ENCODE measurements at regions not wholly inside any gene's neighbourhood (a gene's known extent, or its start where the extent isn't known, plus 50 kb on each side); places are given as distances from the start of the nearest gene placed in this dataset.
A peak's percentile ranks its signal among the peaks of the same experiment; 100 is the strongest.

GRCh38 chr13:39253774-39254173 is 215.5 kb downstream of the NHLRC3 start:
- H3K9me3 Mint-ChIP-seq (ENCODE audit: insufficient read depth): no peaks in the 10 kb centered on the region
- H3K4me1 Mint-ChIP-seq (ENCODE audit: low read depth): no peaks in the 10 kb centered on the region
- DNase-seq (no peak), ATAC-seq (no peak)
- POLR2A ChIA-PET: no interaction called here
- CTCF ChIA-PET: no interaction called here
- H3K4me3 Mint-ChIP-seq: no peak overlapping the region
- H3K36me3 Mint-ChIP-seq (ENCODE audit: low read depth): no peaks in the 10 kb centered on the region
- H3K27me3 Mint-ChIP-seq (ENCODE audit: low read depth): peaks cover 2% of the 10 kb centered on the region
- H3K27ac Mint-ChIP-seq: no peak overlapping the region

GRCh38 chr13:39254601-39255000 is 216.3 kb downstream of the NHLRC3 start:
- Mint-ChIP-seq H3K4me1 (ENCODE audit: low read depth) (no peaks in the 10 kb centered on the region), H3K27me3 (ENCODE audit: low read depth) (peaks cover 2% of the 10 kb centered on the region), H3K9me3 (ENCODE audit: insufficient read depth) (no peaks in the 10 kb centered on the region), H3K36me3 (ENCODE audit: low read depth) (no peaks in the 10 kb centered on the region), H3K4me3 (no peak overlapping the region), H3K27ac (no peak overlapping the region)
- DNase-seq: no peak
- CTCF ChIA-PET: no interaction called here
- POLR2A ChIA-PET: no interaction called here
- no peak for ATAC-seq

- no peaks in the 10 kb centered on the region for H3K27me3 Mint-ChIP-seq (ENCODE audit: low read depth)
- CTCF ChIA-PET: no interaction called here
- POLR2A ChIA-PET: no interaction called here
- H3K4me1 Mint-ChIP-seq (ENCODE audit: low read depth): no peaks in the 10 kb centered on the region
- H3K27ac Mint-ChIP-seq: no peak overlapping the region
- H3K36me3 Mint-ChIP-seq (ENCODE audit: low read depth): no peaks in the 10 kb centered on the region
- no peaks in the 10 kb centered on the region for H3K9me3 Mint-ChIP-seq (ENCODE audit: insufficient read depth)
- ATAC-seq: no peak
- H3K4me3 Mint-ChIP-seq: no peak overlapping the region
- DNase-seq: no peak
These were observed 219.4 kb downstream of the NHLRC3 start for GRCh38 chr13:39257642-39258041.

- H3K27ac Mint-ChIP-seq: no peak overlapping the region
- H3K36me3 Mint-ChIP-seq (ENCODE audit: low read depth): no peaks in the 10 kb centered on the region
- DNase-seq (no peak), ATAC-seq (no peak)
- no peak overlapping the region for H3K4me3 Mint-ChIP-seq
- POLR2A ChIA-PET: no interaction called here
- CTCF ChIA-PET: interaction anchor here (1.2 kb wide), 1 partner anchor 114 kb away, joined by 8 read pairs; no protein-coding TSS in a partner anchor
- no peaks in the 10 kb centered on the region for H3K9me3 Mint-ChIP-seq (ENCODE audit: insufficient read depth)
- H3K4me1 Mint-ChIP-seq (ENCODE audit: low read depth): no peaks in the 10 kb centered on the region
- H3K27me3 Mint-ChIP-seq (ENCODE audit: low read depth): peaks cover 2% of the 10 kb centered on the region
These were observed 221.3 kb downstream of the NHLRC3 start for GRCh38 chr13:39259371-39260140.

- Mint-ChIP-seq H3K4me1 (ENCODE audit: low read depth) (no peaks in the 10 kb centered on the region), H3K9me3 (ENCODE audit: insufficient read depth) (no peaks in the 10 kb centered on the region), H3K27me3 (ENCODE audit: low read depth) (peaks cover 2% of the 10 kb centered on the region), H3K36me3 (ENCODE audit: low read depth) (no peaks in the 10 kb centered on the region), H3K27ac (no peak overlapping the region), H3K4me3 (no peak overlapping the region)
- ChIA-PET POLR2A (no interaction called here), CTCF (no interaction called here)
- DNase-seq: peak; percentile 39
- ATAC-seq: no peak
These were observed 224.8 kb downstream of the NHLRC3 start for GRCh38 chr13:39263033-39263432.

- no peaks in the 10 kb centered on the region for H3K36me3 Mint-ChIP-seq (ENCODE audit: low read depth)
- H3K9me3 Mint-ChIP-seq (ENCODE audit: insufficient read depth): no peaks in the 10 kb centered on the region
- no peak overlapping the region for H3K4me3 Mint-ChIP-seq
- peaks cover 7% of the 10 kb centered on the region for H3K27me3 Mint-ChIP-seq (ENCODE audit: low read depth)
- no peaks in the 10 kb centered on the region for H3K4me1 Mint-ChIP-seq (ENCODE audit: low read depth)
- ATAC-seq: no peak
- POLR2A ChIA-PET: no interaction called here
- CTCF ChIA-PET: no interaction called here
- no peak overlapping the region for H3K27ac Mint-ChIP-seq
- DNase-seq: no peak
These were observed 225.3 kb downstream of the NHLRC3 start for GRCh38 chr13:39263531-39263930.

GRCh38 chr13:39266426-39266825 is 228.2 kb downstream of the NHLRC3 start:
- DNase-seq (no peak), ATAC-seq (no peak)
- ChIA-PET CTCF (no interaction called here), POLR2A (no interaction called here)
- no peaks in the 10 kb centered on the region for H3K4me1 Mint-ChIP-seq (ENCODE audit: low read depth)
- peaks cover 11% of the 10 kb centered on the region for H3K27me3 Mint-ChIP-seq (ENCODE audit: low read depth)
- no peaks in the 10 kb centered on the region for H3K36me3 Mint-ChIP-seq (ENCODE audit: low read depth)
- H3K9me3 Mint-ChIP-seq (ENCODE audit: insufficient read depth): no peaks in the 10 kb centered on the region
- no peak overlapping the region for H3K27ac Mint-ChIP-seq
- H3K4me3 Mint-ChIP-seq: no peak overlapping the region

- ChIA-PET POLR2A (no interaction called here), CTCF (no interaction called here)
- Mint-ChIP-seq H3K9me3 (ENCODE audit: insufficient read depth) (no peaks in the 10 kb centered on the region), H3K36me3 (ENCODE audit: low read depth) (no peaks in the 10 kb centered on the region), H3K27ac (no peak overlapping the region), H3K4me1 (ENCODE audit: low read depth) (no peaks in the 10 kb centered on the region), H3K4me3 (no peak overlapping the region), H3K27me3 (ENCODE audit: low read depth) (peaks cover 8% of the 10 kb centered on the region)
- DNase-seq (no peak), ATAC-seq (no peak)
These were observed 230.1 kb downstream of the NHLRC3 start for GRCh38 chr13:39268398-39268797.

GRCh38 chr13:39269004-39269403 is 230.7 kb downstream of the NHLRC3 start:
- H3K36me3 Mint-ChIP-seq (ENCODE audit: low read depth): no peaks in the 10 kb centered on the region
- H3K27ac Mint-ChIP-seq: no peak overlapping the region

GRCh38 chr13:39269411-39269810 is 231.2 kb downstream of the NHLRC3 start:
- DNase-seq: no peak
- Mint-ChIP-seq H3K27me3 (ENCODE audit: low read depth) (peaks cover 8% of the 10 kb centered on the region), H3K27ac (no peak overlapping the region), H3K9me3 (ENCODE audit: insufficient read depth) (no peaks in the 10 kb centered on the region), H3K4me1 (ENCODE audit: low read depth) (no peaks in the 10 kb centered on the region), H3K4me3 (no peak overlapping the region), H3K36me3 (ENCODE audit: low read depth) (no peaks in the 10 kb centered on the region)
- no peak for ATAC-seq
- ChIA-PET POLR2A (no interaction called here), CTCF (no interaction called here)

More at GRCh38 chr13:39269004-39269403, 230.7 kb downstream of the NHLRC3 start:
- Mint-ChIP-seq H3K4me3 (no peak overlapping the region), H3K9me3 (ENCODE audit: insufficient read depth) (no peaks in the 10 kb centered on the region), H3K27me3 (ENCODE audit: low read depth) (peaks cover 8% of the 10 kb centered on the region), H3K4me1 (ENCODE audit: low read depth) (no peaks in the 10 kb centered on the region)
- ChIA-PET CTCF (no interaction called here), POLR2A (no interaction called here)
- DNase-seq: no peak
- ATAC-seq: no peak

GRCh38 chr13:39272994-39273393 is 234.7 kb downstream of the NHLRC3 start:
- peaks cover 19% of the 10 kb centered on the region for H3K27me3 Mint-ChIP-seq (ENCODE audit: low read depth)
- CTCF ChIA-PET: no interaction called here
- no peak for ATAC-seq

GRCh38 chr13:39273953-39274738 is 235.9 kb downstream of the NHLRC3 start:
- Mint-ChIP-seq H3K9me3 (ENCODE audit: insufficient read depth) (no peaks in the 10 kb centered on the region), H3K4me1 (ENCODE audit: low read depth) (no peaks in the 10 kb centered on the region), H3K27me3 (ENCODE audit: low read depth) (peaks cover 15% of the 10 kb centered on the region), H3K27ac (no peak overlapping the region), H3K4me3 (no peak overlapping the region), H3K36me3 (ENCODE audit: low read depth) (no peaks in the 10 kb centered on the region)
- ChIA-PET CTCF (interaction anchor here (0.7 to 1.2 kb wide), 2 partner anchors 338 to 342 kb away, joined by 3 read pairs; no protein-coding TSS in a partner anchor), POLR2A (no interaction called here)
- no peak for DNase-seq
- ATAC-seq: no peak

More at GRCh38 chr13:39272994-39273393, 234.7 kb downstream of the NHLRC3 start:
- Mint-ChIP-seq H3K36me3 (ENCODE audit: low read depth) (no peaks in the 10 kb centered on the region), H3K27ac (no peak overlapping the region), H3K9me3 (ENCODE audit: insufficient read depth) (no peaks in the 10 kb centered on the region), H3K4me1 (ENCODE audit: low read depth) (no peaks in the 10 kb centered on the region), H3K4me3 (no peak overlapping the region)
- no peak for DNase-seq
- POLR2A ChIA-PET: no interaction called here

Data from activated CD8-positive, alpha-beta T cell treated with anti-CD3 and anti-CD28 coated beads, Interleukin-2, amount 10 ng/mL, durations not matched to agents 7 days and 5 days (primary cell).